GM19438 (cell line): ENCODE measurements at regions not wholly inside any gene's neighbourhood (a gene's known extent, or its start where the extent isn't known, plus 50 kb on each side); places are given as distances from the start of the nearest gene placed in this dataset.

Experiments used
- ATAC-seq: cut with Tn5 transposase; IDR thresholded peaks from one replicate; pipeline ENCODE4 v1.9.1; 2021; ENCODE audit warnings: low read depth; ENCODE audit not compliant: unreplicated experiment

GRCh38 chr1:83531521-83532309 lies 467.2 kb downstream of the TTLL7 start:
- ATAC-seq, result no peak

GRCh38 chr1:83530506-83530905 lies 468.4 kb downstream of the TTLL7 start:
- ATAC-seq, result no peak

- ATAC-seq, result no peak
Observed at GRCh38 chr1:83527987-83528386, 470.9 kb downstream of the TTLL7 start.

- no peak for ATAC-seq
Observed at GRCh38 chr1:83520797-83521196, 478.1 kb downstream of the TTLL7 start.

GRCh38 chr1:83516369-83516768 lies 482.6 kb downstream of the TTLL7 start:
- no peak for ATAC-seq

GRCh38 chr1:83515578-83516154 lies 483.3 kb downstream of the TTLL7 start:
- ATAC-seq, result no peak

GRCh38 chr1:83512373-83513193 lies 486.3 kb downstream of the TTLL7 start:
- ATAC-seq, result no peak

GRCh38 chr1:83511146-83511726 lies 487.7 kb downstream of the TTLL7 start:
- no peak for ATAC-seq

- no peak for ATAC-seq
Observed at GRCh38 chr1:83509301-83509781, 489.6 kb downstream of the TTLL7 start.

GRCh38 chr1:83508485-83509151 lies 490.3 kb downstream of the TTLL7 start:
- ATAC-seq, result peak; percentile 99

GRCh38 chr1:83505148-83505547 lies 493.8 kb downstream of the TTLL7 start:
- no peak for ATAC-seq

- ATAC-seq, result no peak
Observed at GRCh38 chr1:83503153-83503552, 495.8 kb downstream of the TTLL7 start.

GRCh38 chr1:83500987-83501591 lies 497.8 kb downstream of the TTLL7 start:
- peak; percentile 79 for ATAC-seq

GRCh38 chr1:83500531-83500930 lies 498.4 kb downstream of the TTLL7 start:
- no peak for ATAC-seq

- peak; percentile 73 for ATAC-seq
Observed at GRCh38 chr1:83499998-83500397, 498.9 kb downstream of the TTLL7 start.

GRCh38 chr1:83497563-83497962 lies 501.4 kb downstream of the TTLL7 start:
- ATAC-seq, result no peak

GRCh38 chr1:83495560-83495959 lies 503.4 kb downstream of the TTLL7 start:
- no peak for ATAC-seq

- ATAC-seq, result no peak
Observed at GRCh38 chr1:83493633-83494032, 505.3 kb downstream of the TTLL7 start.

- no peak for ATAC-seq
Observed at GRCh38 chr1:83491930-83492329, 507.0 kb downstream of the TTLL7 start.

- ATAC-seq, result no peak
Observed at GRCh38 chr1:83490988-83491387, 507.9 kb downstream of the TTLL7 start.
